K562 (cell line): ENCODE measurements at regions not wholly inside any gene's neighbourhood (a gene's known extent, or its start where the extent isn't known, plus 50 kb on each side); places are given as distances from the start of the nearest gene placed in this dataset.

ENCODE experiments used
- ATAC-seq: fragments of 200-7000 bp; cut with Tn5 transposase; 3 replicates; pipeline ENCODE4 v1.9.1; 2020; ENCODE audit warnings: moderate library complexity
- BruUV-seq: library from RNA; stranded (reverse); fragments of 400-500 nt; replicated peaks from 2 replicates; lab custom pipeline; 2021; lab: Mats Ljungman, UMichigan
- CTCF ChIA-PET: fragments of 300-600 bp; formaldehyde crosslinking; extraction: SDS; loops from one replicate; lab custom pipeline; 2021; ENCODE audit warnings: low intra/inter-chr PET ratio; lab: Yijun Ruan, JAX
- POLR2A ChIA-PET: fragments of 300-600, 350-650 bp; sonication (Branson Sonifier 250); formaldehyde crosslinking; extraction: SDS; loops from one replicate; lab custom pipeline; 2021; ENCODE audit warnings: antibody characterized with exemption, inconsistent platforms; lab: Yijun Ruan, JAX
- DNase-seq, 4 experiments: peaks; one replicate each; pipeline versions ENCODE4 v3.0.0 to v3.0.0-alpha.2; 2011 to 2018; ENCODE audit warnings: low spot score in 3 of 4, mixed read lengths in 3 of 4; ENCODE audit errors: extremely low read depth in 1 of 4
- FAIRE-seq: peaks from 2 replicates; lab custom pipeline; 2011; peaks lifted over from hg19 to GRCh38; lab: Jason Lieb, UNC
- H2AFZ ChIP-seq: 2 replicates; pipeline ENCODE4 v1.6.0; 2011; ENCODE audit warnings: low read depth, low read length, control low read depth, inconsistent platforms
- H3K27ac ChIP-seq: fragments of 200-600 bp; 3 replicates; pipeline ENCODE4 v1.8.0; 2011; ENCODE audit warnings: low read depth, mild to moderate bottlenecking, control low read depth, inconsistent platforms, low read length, moderate library complexity, mixed read lengths; ENCODE audit errors: extremely low read depth
- H3K27me3 ChIP-seq, 2 experiments: fragments of 300-600 bp in 1 of 2; 2 replicates in 1 of 2; 3 replicates in 1 of 2; pipeline versions ENCODE4 v1.6.0 to v1.8.0; 2011; ENCODE audit warnings: inconsistent platforms in 2 of 2, low read length in 2 of 2, mild to moderate bottlenecking in 1 of 2, mixed read lengths in 1 of 2, moderate library complexity in 1 of 2; ENCODE audit not compliant: control insufficient read depth in 2 of 2, insufficient read depth in 2 of 2
- H3K36me3 ChIP-seq: fragments of 300-600 bp; 3 replicates; pipeline ENCODE4 v1.8.0; 2011; ENCODE audit warnings: mild to moderate bottlenecking, low read length, inconsistent platforms; ENCODE audit not compliant: control insufficient read depth, insufficient read depth
- H3K4me1 ChIP-seq, 2 experiments: fragments of 200-600 bp in 1 of 2; replicated peaks in 1 of 2; 2 replicates in 1 of 2; 3 replicates in 1 of 2; pipeline versions ENCODE4 v1.5.1 to v1.8.0; 2011; ENCODE audit warnings: inconsistent platforms in 2 of 2, low read length in 2 of 2, mild to moderate bottlenecking in 1 of 2, mixed read lengths in 1 of 2, moderate library complexity in 1 of 2; ENCODE audit not compliant: control insufficient read depth in 2 of 2, insufficient read depth in 2 of 2
- H3K4me2 ChIP-seq: 2 replicates; pipeline ENCODE4 v1.6.1; 2011; ENCODE audit warnings: low read length, control low read depth, inconsistent platforms, mixed read lengths; ENCODE audit not compliant: insufficient read depth
- H3K4me3 ChIP-seq: fragments of 200-600 bp; sonication (generic), shearing (Covaris generic); 2 replicates; pipeline ENCODE4 v1.5.1; 2016; ENCODE audit warnings: control low read depth, inconsistent platforms
- H3K79me2 ChIP-seq: fragments of 200-600 bp; 3 replicates; pipeline ENCODE4 v1.8.0; 2011; ENCODE audit warnings: low read length, inconsistent platforms; ENCODE audit not compliant: control insufficient read depth, insufficient read depth
- H3K9ac ChIP-seq, 2 experiments: 2 replicates each; pipeline versions ENCODE4 v1.6.0 to v1.6.1; 2011; ENCODE audit warnings: low read depth in 2 of 2, low read length in 2 of 2, control low read depth in 1 of 2, inconsistent platforms in 1 of 2, mild to moderate bottlenecking in 1 of 2, mixed read lengths in 1 of 2; ENCODE audit not compliant: insufficient read depth in 1 of 2
- H3K9me1 ChIP-seq: one replicate; pipeline ENCODE4 v1.6.0; 2011; ENCODE audit warnings: inconsistent platforms, mild to moderate bottlenecking, low read length, moderate library complexity; ENCODE audit not compliant: control insufficient read depth, insufficient read depth
- H3K9me3 ChIP-seq: replicated peaks from 2 replicates; pipeline ENCODE4 v1.5.1; 2011; ENCODE audit warnings: low read depth, low read length, inconsistent platforms; ENCODE audit not compliant: control insufficient read depth, insufficient read depth
- H4K20me1 ChIP-seq: replicated peaks from 2 replicates; pipeline ENCODE4 v1.6.1; 2011; ENCODE audit warnings: low read length, inconsistent platforms, mixed read lengths; ENCODE audit not compliant: control insufficient read depth, insufficient read depth
- E2F5 ChIP-seq: sonication (generic); formaldehyde crosslinking; IDR thresholded peaks from 2 replicates; pipeline ENCODE4 v1.8.0; 2022; ENCODE audit warnings: mild to moderate bottlenecking, missing genetic modification reagents
- ETS1 ChIP-seq: conservative IDR thresholded peaks from 2 replicates; pipeline ENCODE4 v1.6.1; 2011; ENCODE audit warnings: low read depth, mild to moderate bottlenecking, low read length; ENCODE audit not compliant: control insufficient read depth
- HNRNPH1 ChIP-seq: fragments of 200-400 bp; formaldehyde crosslinking; optimal IDR thresholded peaks from 2 replicates; pipeline ENCODE3; 2017; ENCODE audit warnings: low read depth, mild to moderate bottlenecking, low read length, moderate library complexity
- KLF13 ChIP-seq: fragments of 450-650 bp; IDR thresholded peaks from 2 replicates; pipeline ENCODE4 v1.6.1; 2016; ENCODE audit warnings: missing genetic modification characterization, low read depth, mild to moderate bottlenecking, missing compliant biosample characterization, moderate library complexity, borderline replicate concordance
- KLF16 ChIP-seq: IDR thresholded peaks from 2 replicates; pipeline ENCODE4 v1.6.1; 2016; ENCODE audit warnings: antibody characterized with exemption
- MCM3 ChIP-seq: fragments of 450-650 bp; IDR thresholded peaks from 2 replicates; pipeline ENCODE4 v1.6.1; 2016
- NFXL1 ChIP-seq: fragments of 450-650 bp; formaldehyde crosslinking; IDR thresholded peaks from 2 replicates; pipeline ENCODE4 v1.4.0; 2021; ENCODE audit warnings: mild to moderate bottlenecking
- NR1H2 ChIP-seq: sonication (generic); formaldehyde crosslinking; IDR thresholded peaks from 2 replicates; pipeline ENCODE4 v1.4.0; 2020; ENCODE audit warnings: mild to moderate bottlenecking, missing genetic modification reagents
- PTTG1 ChIP-seq: fragments of 450-650 bp; IDR thresholded peaks from 2 replicates; pipeline ENCODE4 v1.6.1; 2016; ENCODE audit warnings: low read depth, mild to moderate bottlenecking, missing genetic modification characterization, missing compliant biosample characterization
- UBTF ChIP-seq, 2 experiments: IDR thresholded peaks; 2 replicates each; pipeline ENCODE4 v1.6.1; 2012; ENCODE audit warnings: improper control_type of control experiment in 2 of 2, low read depth in 2 of 2, low read length in 2 of 2, borderline replicate concordance in 1 of 2
- ZKSCAN8 ChIP-seq: fragments of 200-800 bp; sonication (Bioruptor generic); IDR thresholded peaks from 2 replicates; pipeline ENCODE4 v1.6.1; 2016; ENCODE audit warnings: missing genetic modification characterization, missing compliant biosample characterization
- ZMIZ1 ChIP-seq, 2 experiments: fragments of 150-350 bp in 1 of 2; IDR thresholded peaks; 2 replicates each; pipeline ENCODE4 v1.6.1; 2012 to 2016; ENCODE audit warnings: low read depth in 2 of 2, low read length in 2 of 2, mild to moderate bottlenecking in 1 of 2, moderate library complexity in 1 of 2
- ZNF175 ChIP-seq: fragments of 200-800 bp; sonication (Bioruptor generic); IDR thresholded peaks from 2 replicates; pipeline ENCODE4 v1.6.1; 2016; ENCODE audit warnings: low read depth, mild to moderate bottlenecking, missing genetic modification characterization, missing compliant biosample characterization
- ZNF707 ChIP-seq: fragments of 250-450 bp; sonication (Bioruptor Pico); conservative IDR thresholded peaks from 2 replicates; pipeline ENCODE4 v1.8.0; 2022; ENCODE audit warnings: inconsistent platforms, mild to moderate bottlenecking, moderate library complexity
- WGBS: fragments of 100-300 bp; shearing (Covaris generic); methylation state at CpG from one replicate; pipeline ENCODE4 v1.1.6; 2016; ENCODE audit warnings: low coverage, mixed read lengths; ENCODE audit not compliant: insufficient coverage; ENCODE audit errors: missing lambda C conversion rate; 5-methylcytosine and 5-hydroxymethylcytosine counted together
- in situ Hi-C: fragments of 300-500 bp; cut with MboI; formaldehyde crosslinking; loops from 4 replicates; pipeline ENCODE4 v1.15.0; 2018; ENCODE audit warnings: inconsistent platforms, mixed read lengths
- intact Hi-C: fragments of 100-400 bp; cut with micrococcal nuclease; formaldehyde crosslinking; loops from 2 replicates; pipeline ENCODE4 v1.14.2; 2022

GRCh38 chr4:74656596-74656995 is 137.7 kb downstream of the BTC start:
- Histone ChIP-seq H3K4me1 (peaks cover 0 to 12% of the 10 kb centered on the region in 2 experiments; a peak in 2 of 5 replicates), H3K9me1 (no peaks in the 10 kb centered on the region), H3K4me2 (no peak overlapping the region), H3K27ac (no peak overlapping the region), H3K27me3 (no peaks in the 10 kb centered on the region), H2AFZ (no peak overlapping the region), H3K36me3 (no peaks in the 10 kb centered on the region), H3K4me3 (no peak overlapping the region), H4K20me1 (no peaks in the 10 kb centered on the region), H3K79me2 (no peaks in the 10 kb centered on the region), H3K9ac (no peak overlapping the region), H3K9me3 (no peaks in the 10 kb centered on the region)
- intact Hi-C loops (no loop called here), in situ Hi-C loops (loop anchor here (25.0 kb wide), 1 partner anchor 944 kb away; no protein-coding TSS in a partner anchor)
- ATAC-seq = no peak
- WGBS = 69% methylated on average over 1 of the region's 1 CpG
- DNase-seq = no peak
- no peak for FAIRE-seq
- POLR2A ChIA-PET = no interaction called here
- no TSS peak for BruUV-seq
- CTCF ChIA-PET = no interaction called here
- TF ChIP-seq KLF16 (no peak), ETS1 (no peak), E2F5 (CRISPR knock-in tag) (no peak), UBTF (IDR thresholded peaks at IDR 0.05; ENCODE audit: borderline replicate concordance in 1 of 2, low read depth in 2 of 2, low read length in 2 of 2) (no peak), ZMIZ1 (IDR thresholded peaks at IDR 0.05; ENCODE audit: low read depth in 2 of 2, low read length in 2 of 2) (no peak), KLF13 (tag) (no peak), PTTG1 (no peak), MCM3 (no peak), ZKSCAN8 (CRISPR knock-in tag) (no peak), NR1H2 (no peak), ZNF175 (CRISPR knock-in tag) (no peak), HNRNPH1 (no peak), NFXL1 (no peak), ZNF707 (no peak)
